Gastroesophageal sphincter (tissue), 3 donors: ENCODE measurements at regions not wholly inside any gene's neighbourhood (a gene's known extent, or its start where the extent isn't known, plus 50 kb on each side); places are given as distances from the start of the nearest gene placed in this dataset.

ENCODE experiments used
- POLR2A ChIP-seq, 2 donors: fragments of 450-650 bp; IDR thresholded peaks; one replicate each; pipeline ENCODE4 v1.6.1; 2017; ENCODE audit warnings: antibody characterized with exemption in 2 of 2, mild to moderate bottlenecking in 2 of 2, moderate library complexity in 1 of 2
- POLR2AphosphoS5 ChIP-seq: sonication (generic); formaldehyde crosslinking; IDR thresholded peaks from one replicate; pipeline ENCODE4 v1.6.1; 2017; ENCODE audit warnings: antibody characterized with exemption
- TF ChIP-seq, protein P1 (sequence below), 4 experiments: fragments of 200-600 bp in 2 of 4; fragments of 450-650 bp in 2 of 4; sonication (generic) in 1 of 4; IDR thresholded peaks; one replicate each; pipeline ENCODE4 v1.5.1; 2017 to 2019; ENCODE audit warnings: antibody characterized with exemption in 4 of 4, mild to moderate bottlenecking in 2 of 4, moderate library complexity in 2 of 4

- TF ChIP-seq, protein P1, sequence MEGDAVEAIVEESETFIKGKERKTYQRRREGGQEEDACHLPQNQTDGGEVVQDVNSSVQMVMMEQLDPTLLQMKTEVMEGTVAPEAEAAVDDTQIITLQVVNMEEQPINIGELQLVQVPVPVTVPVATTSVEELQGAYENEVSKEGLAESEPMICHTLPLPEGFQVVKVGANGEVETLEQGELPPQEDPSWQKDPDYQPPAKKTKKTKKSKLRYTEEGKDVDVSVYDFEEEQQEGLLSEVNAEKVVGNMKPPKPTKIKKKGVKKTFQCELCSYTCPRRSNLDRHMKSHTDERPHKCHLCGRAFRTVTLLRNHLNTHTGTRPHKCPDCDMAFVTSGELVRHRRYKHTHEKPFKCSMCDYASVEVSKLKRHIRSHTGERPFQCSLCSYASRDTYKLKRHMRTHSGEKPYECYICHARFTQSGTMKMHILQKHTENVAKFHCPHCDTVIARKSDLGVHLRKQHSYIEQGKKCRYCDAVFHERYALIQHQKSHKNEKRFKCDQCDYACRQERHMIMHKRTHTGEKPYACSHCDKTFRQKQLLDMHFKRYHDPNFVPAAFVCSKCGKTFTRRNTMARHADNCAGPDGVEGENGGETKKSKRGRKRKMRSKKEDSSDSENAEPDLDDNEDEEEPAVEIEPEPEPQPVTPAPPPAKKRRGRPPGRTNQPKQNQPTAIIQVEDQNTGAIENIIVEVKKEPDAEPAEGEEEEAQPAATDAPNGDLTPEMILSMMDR (IDR thresholded peaks at IDR 0.05) = no peak
- TF ChIP-seq POLR2AphosphoS5 (no peak), POLR2A (IDR thresholded peaks at IDR 0.05) (no peak)
Observed at GRCh38 chr3:69445498-69445897, 59.6 kb upstream of the FRMD4B start.
